ENCODE measurements at regions not wholly inside any gene's neighbourhood (a gene's known extent, or its start where the extent isn't known, plus 50 kb on each side); places are given as distances from the start of the nearest gene placed in this dataset.

GRCh38 chr1:29939079-29939478, 702.8 kb downstream of the PTPRU start:
- TF ChIP-seq CEBPB (IDR thresholded peaks at IDR 0.05; ENCODE audit: borderline replicate concordance in 1 of 2, low read depth in 2 of 2, low read length in 2 of 2) (no peak), CTCF (IDR thresholded peaks at IDR 0.05 in 2 of 3, conservative IDR thresholded peaks at IDR 0.05 in 1 of 3; ENCODE audit: control insufficient read depth in 2 of 3, extremely low read depth in 1 of 3, insufficient read depth in 1 of 3, low read depth in 3 of 3, low read length in 3 of 3) (no peak)
